ENCODE measurements at regions not wholly inside any gene's neighbourhood (a gene's known extent, or its start where the extent isn't known, plus 50 kb on each side); places are given as distances from the start of the nearest gene placed in this dataset.

DNA sequence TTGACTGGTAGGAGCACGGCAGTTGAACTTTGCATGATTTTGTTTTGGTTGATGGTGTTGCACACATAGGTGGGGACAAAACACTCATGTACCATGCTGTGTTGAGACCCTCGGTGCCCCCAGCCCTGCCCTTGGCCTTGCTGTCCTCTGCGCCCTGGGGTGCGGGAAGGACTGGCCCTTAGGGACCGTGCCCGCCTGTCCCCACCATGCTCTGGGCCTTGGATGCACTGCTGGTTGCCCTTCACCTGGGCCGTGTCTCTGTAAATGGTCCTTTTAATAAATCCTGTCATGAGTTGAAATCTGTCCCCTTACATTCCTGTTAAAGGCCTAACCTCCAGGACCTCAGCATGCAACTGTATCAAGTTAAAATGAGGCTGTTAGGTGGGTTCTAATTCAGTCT lies 102.3 kb upstream of the ANO1 start:
- Histone ChIP-seq H3K27ac (no peak overlapping the region), H3K9me3 (no peaks in the 10 kb centered on the region), H3K4me3 (no peak overlapping the region), H3K36me3 (no peaks in the 10 kb centered on the region), H3K4me1 (no peaks in the 10 kb centered on the region), H3K27me3 (no peaks in the 10 kb centered on the region)
- DNase-seq (ENCODE audit: low spot score in 2 of 2): no peak
- intact Hi-C loops (cut with DNase I; ENCODE audit: low total_unique reads): no loop called here
- TF ChIP-seq, protein P1, sequence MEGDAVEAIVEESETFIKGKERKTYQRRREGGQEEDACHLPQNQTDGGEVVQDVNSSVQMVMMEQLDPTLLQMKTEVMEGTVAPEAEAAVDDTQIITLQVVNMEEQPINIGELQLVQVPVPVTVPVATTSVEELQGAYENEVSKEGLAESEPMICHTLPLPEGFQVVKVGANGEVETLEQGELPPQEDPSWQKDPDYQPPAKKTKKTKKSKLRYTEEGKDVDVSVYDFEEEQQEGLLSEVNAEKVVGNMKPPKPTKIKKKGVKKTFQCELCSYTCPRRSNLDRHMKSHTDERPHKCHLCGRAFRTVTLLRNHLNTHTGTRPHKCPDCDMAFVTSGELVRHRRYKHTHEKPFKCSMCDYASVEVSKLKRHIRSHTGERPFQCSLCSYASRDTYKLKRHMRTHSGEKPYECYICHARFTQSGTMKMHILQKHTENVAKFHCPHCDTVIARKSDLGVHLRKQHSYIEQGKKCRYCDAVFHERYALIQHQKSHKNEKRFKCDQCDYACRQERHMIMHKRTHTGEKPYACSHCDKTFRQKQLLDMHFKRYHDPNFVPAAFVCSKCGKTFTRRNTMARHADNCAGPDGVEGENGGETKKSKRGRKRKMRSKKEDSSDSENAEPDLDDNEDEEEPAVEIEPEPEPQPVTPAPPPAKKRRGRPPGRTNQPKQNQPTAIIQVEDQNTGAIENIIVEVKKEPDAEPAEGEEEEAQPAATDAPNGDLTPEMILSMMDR (IDR thresholded peaks at IDR 0.05): no peak
- no peak for TF ChIP-seq POLR2A (IDR thresholded peaks at IDR 0.05)
- no peak for TF ChIP-seq POLR2AphosphoS5 (IDR thresholded peaks at IDR 0.05)

DNA sequence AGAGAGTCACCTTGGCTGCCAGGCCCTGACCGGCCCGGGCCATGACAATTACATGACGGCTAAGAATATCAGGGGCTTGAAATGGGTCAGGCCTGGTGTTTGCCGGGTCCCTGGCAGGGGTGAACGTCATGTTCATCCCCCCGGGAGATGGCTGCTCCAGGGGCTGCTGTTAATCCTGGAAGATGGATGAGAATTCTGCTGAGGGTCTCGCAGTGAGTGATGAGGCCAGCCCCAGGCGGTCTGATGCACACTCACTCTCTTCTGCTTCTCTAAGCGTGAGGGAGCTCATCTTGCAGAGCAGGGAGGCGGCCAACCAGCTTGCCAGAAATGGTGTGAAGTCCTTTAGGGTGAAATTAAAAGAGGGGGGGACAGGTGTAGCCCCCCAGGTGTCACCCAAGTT lies 101.3 kb upstream of the ANO1 start:
- Histone ChIP-seq H3K9me3 (no peaks in the 10 kb centered on the region), H3K4me3 (no peak overlapping the region), H3K4me1 (no peaks in the 10 kb centered on the region), H3K27ac (no peak overlapping the region), H3K27me3 (no peaks in the 10 kb centered on the region), H3K36me3 (no peaks in the 10 kb centered on the region)
- DNase-seq (ENCODE audit: low spot score in 2 of 2): no peak
- TF ChIP-seq POLR2A (IDR thresholded peaks at IDR 0.05) (no peak), POLR2AphosphoS5 (IDR thresholded peaks at IDR 0.05) (no peak)
- TF ChIP-seq, protein P1 (IDR thresholded peaks at IDR 0.05): no peak
- intact Hi-C loops (cut with DNase I; ENCODE audit: low total_unique reads): no loop called here

DNA sequence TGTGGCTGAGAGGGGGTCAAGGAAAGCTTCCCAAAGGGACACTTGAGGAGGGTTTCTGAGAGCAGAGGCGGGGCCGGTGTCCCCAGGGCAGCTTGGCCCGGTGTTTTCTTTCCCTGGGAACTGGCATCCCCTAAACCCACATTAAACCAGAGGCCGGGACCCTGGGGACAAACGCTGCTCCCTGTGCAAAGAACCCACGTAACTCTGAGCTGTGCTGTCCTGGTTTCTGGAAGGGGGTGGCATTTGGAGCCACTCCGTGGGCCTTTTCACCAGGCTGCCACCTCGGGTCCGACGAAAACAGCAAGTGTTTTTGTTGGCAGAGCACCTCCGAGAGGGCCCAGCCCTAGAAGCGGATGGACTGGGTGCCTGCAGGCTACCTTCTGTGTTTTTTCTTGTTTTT lies 100.2 kb upstream of the ANO1 start:
- TF ChIP-seq, protein P1 (IDR thresholded peaks at IDR 0.05): no peak
- no peak for TF ChIP-seq POLR2AphosphoS5 (IDR thresholded peaks at IDR 0.05)
- no peak for TF ChIP-seq POLR2A (IDR thresholded peaks at IDR 0.05)
- no peak for DNase-seq (ENCODE audit: low spot score in 2 of 2)
- Histone ChIP-seq H3K9me3 (no peaks in the 10 kb centered on the region), H3K4me3 (no peak overlapping the region), H3K36me3 (no peaks in the 10 kb centered on the region), H3K4me1 (no peaks in the 10 kb centered on the region), H3K27ac (no peak overlapping the region), H3K27me3 (no peaks in the 10 kb centered on the region)
- intact Hi-C loops (cut with DNase I; ENCODE audit: low total_unique reads): no loop called here

DNA sequence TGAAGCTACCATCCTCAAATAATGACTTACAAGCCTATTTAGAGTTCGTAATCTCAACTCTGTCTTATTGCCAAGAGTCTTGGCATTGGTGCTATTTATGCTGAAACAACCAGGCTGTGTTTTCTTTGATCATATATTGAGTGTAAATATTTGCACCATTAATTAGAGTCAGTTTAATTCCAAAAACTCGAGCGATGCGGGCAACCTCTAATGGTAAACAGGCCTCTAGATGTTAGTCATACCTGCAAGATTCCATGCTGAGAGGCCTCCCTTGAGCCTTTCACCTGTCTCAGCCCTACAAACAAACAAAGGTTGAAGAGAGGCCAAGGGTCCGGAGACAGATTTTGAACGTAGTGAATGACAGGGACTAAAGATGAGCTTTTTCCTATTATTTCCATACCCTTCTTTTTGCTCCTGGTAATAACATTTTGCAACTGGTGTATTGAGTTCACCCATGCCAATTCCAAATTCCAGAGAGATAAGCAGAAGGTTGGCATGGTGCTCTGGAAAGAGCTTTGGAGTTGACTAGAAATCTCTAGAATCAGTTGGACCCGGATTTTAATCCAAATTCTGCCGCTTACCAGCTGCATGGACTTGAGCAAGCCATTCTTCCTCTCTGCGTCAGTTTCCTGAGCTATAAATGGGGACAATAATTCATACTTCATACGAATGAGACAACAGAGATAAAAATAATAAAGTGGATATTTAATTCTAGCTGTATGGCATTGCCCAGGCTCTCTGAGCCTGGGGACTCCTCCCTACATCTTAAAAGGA lies 99.1 kb upstream of the ANO1 start:
- intact Hi-C loops (cut with DNase I; ENCODE audit: low total_unique reads): no loop called here
- Histone ChIP-seq H3K9me3 (no peaks in the 10 kb centered on the region), H3K36me3 (no peaks in the 10 kb centered on the region), H3K27me3 (peaks cover 0 to 2% of the 10 kb centered on the region in 2 donors), H3K4me3 (no peak overlapping the region), H3K27ac (no peak overlapping the region), H3K4me1 (no peaks in the 10 kb centered on the region)
- DNase-seq (ENCODE audit: low spot score in 2 of 2): no peak
- TF ChIP-seq POLR2A (IDR thresholded peaks at IDR 0.05) (no peak), POLR2AphosphoS5 (IDR thresholded peaks at IDR 0.05) (no peak)
- TF ChIP-seq, protein P1 (IDR thresholded peaks at IDR 0.05): no peak

DNA sequence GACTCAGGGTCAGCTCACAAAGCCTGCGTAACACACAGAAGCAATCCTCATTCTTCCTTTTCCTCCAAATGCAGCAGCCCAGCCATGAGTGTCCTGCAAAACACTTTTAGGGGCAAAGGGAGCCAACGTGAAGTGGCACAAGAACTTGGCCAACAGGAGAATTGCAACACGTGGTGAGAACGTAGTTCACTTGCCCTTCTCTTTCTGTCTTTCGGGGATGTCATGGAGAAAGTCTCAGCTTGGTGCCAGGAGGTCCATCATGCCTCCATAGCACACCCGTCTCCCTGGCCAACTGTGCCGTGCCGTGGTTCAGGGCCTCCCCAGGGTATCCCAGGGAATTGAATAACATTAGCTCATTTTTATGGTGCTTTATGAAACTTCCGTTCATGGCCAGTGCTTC lies 98.5 kb upstream of the ANO1 start:
- DNase-seq (ENCODE audit: low spot score in 2 of 2): no peak
- Histone ChIP-seq H3K4me3 (no peak overlapping the region), H3K27me3 (peaks cover 0 to 7% of the 10 kb centered on the region in 2 donors), H3K36me3 (no peaks in the 10 kb centered on the region), H3K4me1 (no peaks in the 10 kb centered on the region), H3K27ac (no peak overlapping the region), H3K9me3 (no peaks in the 10 kb centered on the region)
- intact Hi-C loops (cut with DNase I; ENCODE audit: low total_unique reads): no loop called here
- TF ChIP-seq POLR2A (IDR thresholded peaks at IDR 0.05) (no peak), POLR2AphosphoS5 (IDR thresholded peaks at IDR 0.05) (no peak)
- TF ChIP-seq, protein P1 (IDR thresholded peaks at IDR 0.05): no peak

All from breast epithelium (tissue), 4 donors.